ENCODE measurements at regions not wholly inside any gene's neighbourhood (a gene's known extent, or its start where the extent isn't known, plus 50 kb on each side); places are given as distances from the start of the nearest gene placed in this dataset.

DNA sequence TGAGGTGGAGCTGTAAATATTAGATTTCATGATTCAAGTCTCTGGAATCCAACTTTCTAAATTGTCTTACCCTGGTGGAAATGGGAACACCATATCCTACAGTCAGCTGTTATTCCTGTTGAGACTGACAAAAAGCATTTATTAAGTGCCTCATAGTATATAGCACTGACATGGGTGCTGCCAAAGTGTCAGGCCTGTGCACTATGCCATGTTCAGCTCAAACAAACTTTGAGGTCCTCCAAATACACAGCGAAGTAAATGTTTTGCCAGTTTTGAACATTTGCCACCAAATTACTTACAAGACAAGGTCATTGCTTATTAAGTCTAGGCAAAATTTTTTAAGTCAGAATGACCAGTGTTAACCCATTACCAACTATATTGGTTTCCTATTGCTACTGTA, 162.9 kb upstream of the SLC25A13 start:
- Histone ChIP-seq H3K4me1 (no peaks in the 10 kb centered on the region), H3K27me3 (no peaks in the 10 kb centered on the region), H3K27ac (no peak overlapping the region), H3K4me3 (no peak overlapping the region), H3K9me3 (no peaks in the 10 kb centered on the region), H3K36me3 (no peaks in the 10 kb centered on the region)
- DNase-seq, result no peak
- WGBS, 2 donors (ENCODE audit: low coverage in 1 of 2), result 83 to 93% methylated on average over 1 of the region's 1 CpG
- TF ChIP-seq EP300 (IDR thresholded peaks at IDR 0.05; ENCODE audit: low read depth) (no peak), POLR2A (IDR thresholded peaks at IDR 0.05) (no peak), POLR2AphosphoS5 (IDR thresholded peaks at IDR 0.05) (no peak)
- TF ChIP-seq, protein P1, sequence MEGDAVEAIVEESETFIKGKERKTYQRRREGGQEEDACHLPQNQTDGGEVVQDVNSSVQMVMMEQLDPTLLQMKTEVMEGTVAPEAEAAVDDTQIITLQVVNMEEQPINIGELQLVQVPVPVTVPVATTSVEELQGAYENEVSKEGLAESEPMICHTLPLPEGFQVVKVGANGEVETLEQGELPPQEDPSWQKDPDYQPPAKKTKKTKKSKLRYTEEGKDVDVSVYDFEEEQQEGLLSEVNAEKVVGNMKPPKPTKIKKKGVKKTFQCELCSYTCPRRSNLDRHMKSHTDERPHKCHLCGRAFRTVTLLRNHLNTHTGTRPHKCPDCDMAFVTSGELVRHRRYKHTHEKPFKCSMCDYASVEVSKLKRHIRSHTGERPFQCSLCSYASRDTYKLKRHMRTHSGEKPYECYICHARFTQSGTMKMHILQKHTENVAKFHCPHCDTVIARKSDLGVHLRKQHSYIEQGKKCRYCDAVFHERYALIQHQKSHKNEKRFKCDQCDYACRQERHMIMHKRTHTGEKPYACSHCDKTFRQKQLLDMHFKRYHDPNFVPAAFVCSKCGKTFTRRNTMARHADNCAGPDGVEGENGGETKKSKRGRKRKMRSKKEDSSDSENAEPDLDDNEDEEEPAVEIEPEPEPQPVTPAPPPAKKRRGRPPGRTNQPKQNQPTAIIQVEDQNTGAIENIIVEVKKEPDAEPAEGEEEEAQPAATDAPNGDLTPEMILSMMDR (IDR thresholded peaks at IDR 0.05), result no peak
- in situ Hi-C loops (cut with MboI; ENCODE audit: low pct_ligation_motif_present in 1 of 4, low pct_unique_long_range_greater_than_20kb in 1 of 4, low sequenced_read_pairs in 3 of 4) (no loop called here), intact Hi-C loops (cut with DNase I; ENCODE audit: low total_unique reads) (no loop called here)

DNA sequence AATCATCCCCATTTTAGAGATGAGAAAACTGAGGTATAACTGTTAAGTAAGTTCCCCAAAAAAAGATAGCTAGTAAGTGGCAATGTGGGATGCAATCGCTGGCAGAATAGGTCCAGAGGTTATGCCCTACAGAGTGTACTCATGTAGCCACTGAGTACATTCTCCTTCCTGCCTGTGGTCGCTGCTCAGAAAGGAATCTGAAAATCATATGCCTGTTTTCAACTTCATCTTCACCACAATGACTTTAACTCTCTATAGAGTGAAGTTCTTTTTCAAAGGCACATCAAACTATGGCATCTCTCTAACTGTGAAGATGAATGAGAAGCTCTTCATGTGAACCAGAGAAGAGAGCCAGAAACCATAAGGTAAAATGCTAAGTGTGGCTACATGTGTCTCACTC, 162.2 kb upstream of the SLC25A13 start:
- intact Hi-C loops (cut with DNase I; ENCODE audit: low total_unique reads), result no loop called here
- Histone ChIP-seq H3K36me3 (no peaks in the 10 kb centered on the region), H3K9me3 (no peaks in the 10 kb centered on the region), H3K27me3 (no peaks in the 10 kb centered on the region), H3K4me1 (no peaks in the 10 kb centered on the region), H3K27ac (no peak overlapping the region), H3K4me3 (no peak overlapping the region)
- WGBS, 2 donors (ENCODE audit: low coverage in 1 of 2), result 73 to 75% methylated on average over 2 of the region's 2 CpGs
- in situ Hi-C loops (cut with MboI; ENCODE audit: low pct_ligation_motif_present in 1 of 4, low pct_unique_long_range_greater_than_20kb in 1 of 4, low sequenced_read_pairs in 3 of 4), result no loop called here
- DNase-seq, result no peak
- TF ChIP-seq, protein P1 (IDR thresholded peaks at IDR 0.05), result no peak
- TF ChIP-seq POLR2AphosphoS5 (IDR thresholded peaks at IDR 0.05) (no peak), POLR2A (IDR thresholded peaks at IDR 0.05) (no peak), EP300 (IDR thresholded peaks at IDR 0.05; ENCODE audit: low read depth) (no peak)

DNA sequence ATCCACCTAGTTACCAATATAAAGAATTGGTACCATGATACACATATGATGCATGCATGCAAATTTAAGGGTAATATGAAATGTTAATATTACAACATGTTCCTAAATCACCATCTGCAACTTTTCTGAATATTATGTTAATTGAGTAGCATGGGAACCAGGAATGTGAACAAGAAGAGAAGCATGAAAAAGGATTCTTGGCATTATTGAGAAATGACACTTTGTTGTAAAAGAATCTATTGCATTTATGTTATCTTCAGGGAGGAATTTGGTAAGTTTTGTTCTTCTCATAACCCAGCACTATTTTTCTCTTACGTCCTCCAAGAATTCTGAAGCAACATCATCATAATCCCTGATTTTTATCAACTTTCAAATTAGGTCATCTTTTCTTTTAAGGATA, 159.9 kb upstream of the SLC25A13 start:
- Histone ChIP-seq H3K9me3 (no peaks in the 10 kb centered on the region), H3K4me1 (no peaks in the 10 kb centered on the region), H3K4me3 (no peak overlapping the region), H3K27ac (no peak overlapping the region), H3K36me3 (no peaks in the 10 kb centered on the region), H3K27me3 (no peaks in the 10 kb centered on the region)
- WGBS, 2 donors (ENCODE audit: low coverage in 1 of 2), result 82 to 88% methylated on average over 1 of the region's 1 CpG
- intact Hi-C loops (cut with DNase I; ENCODE audit: low total_unique reads) (no loop called here), in situ Hi-C loops (cut with MboI; ENCODE audit: low pct_ligation_motif_present in 1 of 4, low pct_unique_long_range_greater_than_20kb in 1 of 4, low sequenced_read_pairs in 3 of 4) (no loop called here)
- no peak for DNase-seq
- TF ChIP-seq, protein P1 (IDR thresholded peaks at IDR 0.05), result no peak
- TF ChIP-seq POLR2A (IDR thresholded peaks at IDR 0.05) (no peak), EP300 (IDR thresholded peaks at IDR 0.05; ENCODE audit: low read depth) (no peak), POLR2AphosphoS5 (IDR thresholded peaks at IDR 0.05) (no peak)

DNA sequence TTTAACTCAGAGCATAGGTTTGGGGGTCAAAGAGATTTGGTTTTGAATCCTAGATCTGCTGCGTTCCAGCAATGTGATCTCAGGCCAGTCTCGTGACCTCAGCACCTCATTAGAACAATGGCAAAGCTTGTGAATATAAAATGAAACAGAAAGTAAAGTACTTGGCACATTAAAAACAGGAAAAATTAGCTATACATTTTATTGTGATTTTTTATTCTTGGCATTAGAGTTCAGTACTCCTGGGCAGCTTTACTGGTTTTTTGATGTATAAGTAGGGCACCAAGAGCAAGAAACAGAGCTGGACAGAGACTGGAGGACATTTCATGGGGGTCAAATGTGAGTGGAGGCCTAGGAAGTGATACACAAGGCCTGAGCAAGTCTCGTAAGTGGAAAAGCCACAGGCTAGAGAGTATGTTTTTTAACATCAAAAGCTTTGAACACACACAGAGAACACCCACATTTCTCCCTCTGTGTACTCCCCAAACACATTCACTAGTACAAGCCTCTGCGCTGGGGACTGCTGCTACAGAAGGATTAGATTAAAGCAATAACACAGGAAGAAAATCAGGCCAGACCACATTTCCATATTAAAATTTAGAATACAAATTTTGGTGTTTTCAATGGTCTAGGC, 157.2 kb upstream of the SLC25A13 start:
- Histone ChIP-seq H3K4me3 (no peak overlapping the region), H3K27ac (no peak overlapping the region), H3K27me3 (no peaks in the 10 kb centered on the region), H3K4me1 (no peaks in the 10 kb centered on the region), H3K9me3 (no peaks in the 10 kb centered on the region), H3K36me3 (no peaks in the 10 kb centered on the region)
- 78 to 97% methylated on average over 3 to 4 of the region's 4 CpGs for WGBS, 2 donors (ENCODE audit: low coverage in 1 of 2)
- no peak for DNase-seq
- TF ChIP-seq POLR2A (IDR thresholded peaks at IDR 0.05) (no peak), POLR2AphosphoS5 (IDR thresholded peaks at IDR 0.05) (no peak), EP300 (IDR thresholded peaks at IDR 0.05; ENCODE audit: low read depth) (no peak)
- TF ChIP-seq, protein P1 (IDR thresholded peaks at IDR 0.05), result no peak
- in situ Hi-C loops (cut with MboI; ENCODE audit: low pct_ligation_motif_present in 1 of 4, low pct_unique_long_range_greater_than_20kb in 1 of 4, low sequenced_read_pairs in 3 of 4), result no loop called here
- intact Hi-C loops (cut with DNase I; ENCODE audit: low total_unique reads), result no loop called here

Measured in transverse colon (tissue), 4 donors.